ENCODE measurements at regions not wholly inside any gene's neighbourhood (a gene's known extent, or its start where the extent isn't known, plus 50 kb on each side); places are given as distances from the start of the nearest gene placed in this dataset.

DNA sequence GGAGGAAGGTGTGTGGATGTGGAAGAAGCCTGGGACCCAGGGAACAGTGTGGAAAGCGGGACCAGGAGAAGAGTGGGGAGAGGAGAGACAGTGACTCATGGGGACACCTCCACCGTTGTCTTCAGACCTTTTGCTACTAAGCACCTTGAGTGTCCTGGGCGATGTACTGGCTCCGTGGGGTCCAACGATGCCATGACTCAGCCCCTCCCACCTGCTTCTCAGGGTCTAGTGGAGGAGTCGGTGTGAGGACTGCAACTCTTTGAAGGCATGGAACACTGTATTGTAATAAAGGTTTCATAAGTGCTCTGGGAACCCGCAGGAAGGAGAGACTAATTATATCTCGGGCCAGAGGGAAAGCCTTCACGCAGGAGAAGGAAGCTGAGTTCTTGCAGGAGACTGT, 166.9 kb upstream of the KL start:
- Histone ChIP-seq H3K79me2 (ENCODE audit: insufficient read depth, low read depth, low read length) (no peaks in the 10 kb centered on the region), H3K4me2 (ENCODE audit: low read length) (no peak overlapping the region), H3K4me1 (ENCODE audit: insufficient read depth, low read length, poor library complexity, severe bottlenecking) (no peaks in the 10 kb centered on the region), H2AFZ (ENCODE audit: low read length) (no peak overlapping the region), H3K4me3 (ENCODE audit: low read depth, low read length, poor library complexity, severe bottlenecking) (no peak overlapping the region), H3K9me3 (ENCODE audit: low read length) (no peaks in the 10 kb centered on the region), H3K36me3 (ENCODE audit: insufficient read depth, low read length) (no peaks in the 10 kb centered on the region), H3K27ac (ENCODE audit: low read depth, low read length, poor library complexity, severe bottlenecking) (no peak overlapping the region), H4K20me1 (ENCODE audit: insufficient read depth, low read length) (no peaks in the 10 kb centered on the region), H3K9me2 (ENCODE audit: insufficient read depth, low read length) (no peaks in the 10 kb centered on the region)
- no peak for DNase-seq (ENCODE audit: low spot score)
- ChIA-PET CTCF (ENCODE audit: unreplicated experiment) (no interaction called here), POLR2A (no interaction called here)
- no peak for TF ChIP-seq EZH2phosphoT487 (IDR thresholded peaks at IDR 0.05; ENCODE audit: borderline replicate concordance, low read depth, low read length)
- TF ChIP-seq CTCF (conservative IDR thresholded peaks at IDR 0.05; ENCODE audit: low read length) = no peak
- no TSS peak for BruUV-seq (replicated peaks)
- intact Hi-C loops (cut with micrococcal nuclease; ENCODE audit: unreplicated experiment) = no loop called here

GRCh38 chr13:32850316-32851052, 165.7 kb upstream of the KL start:
- H3K4me2 ChIP-seq (ENCODE audit: low read length) = no peak overlapping the region
- DNase-seq (ENCODE audit: low spot score) = no peak
- TF ChIP-seq EZH2phosphoT487 (IDR thresholded peaks at IDR 0.05; ENCODE audit: borderline replicate concordance, low read depth, low read length) (no peak), CTCF (conservative IDR thresholded peaks at IDR 0.05; ENCODE audit: low read length) (no peak)
- no TSS peak for BruUV-seq (replicated peaks)
- POLR2A ChIA-PET = no interaction called here
- no peaks in the 10 kb centered on the region for H4K20me1 ChIP-seq (ENCODE audit: insufficient read depth, low read length)
- no peaks in the 10 kb centered on the region for H3K36me3 ChIP-seq (ENCODE audit: insufficient read depth, low read length)
- intact Hi-C loops (cut with micrococcal nuclease; ENCODE audit: unreplicated experiment) = no loop called here
- CTCF ChIA-PET (ENCODE audit: unreplicated experiment) = no interaction called here
- H3K4me3 ChIP-seq (ENCODE audit: low read depth, low read length, poor library complexity, severe bottlenecking) = no peak overlapping the region
- H3K4me1 ChIP-seq (ENCODE audit: insufficient read depth, low read length, poor library complexity, severe bottlenecking) = no peaks in the 10 kb centered on the region
- H3K9me2 ChIP-seq (ENCODE audit: insufficient read depth, low read length) = no peaks in the 10 kb centered on the region
- no peaks in the 10 kb centered on the region for H3K9me3 ChIP-seq (ENCODE audit: low read length)
- no peak overlapping the region for H3K27ac ChIP-seq (ENCODE audit: low read depth, low read length, poor library complexity, severe bottlenecking)
- H2AFZ ChIP-seq (ENCODE audit: low read length) = no peak overlapping the region
- H3K79me2 ChIP-seq (ENCODE audit: insufficient read depth, low read depth, low read length) = no peaks in the 10 kb centered on the region

Data from OCI-LY7 (cell line).